Left cardiac atrium (tissue), 4 donors: ENCODE measurements at regions not wholly inside any gene's neighbourhood (a gene's known extent, or its start where the extent isn't known, plus 50 kb on each side); places are given as distances from the start of the nearest gene placed in this dataset.
"Not testable (repeated sequence)": the region's sequence is repeated elsewhere in the genome, so short reads cannot be mapped to it uniquely, and the experiment has no call there.

ENCODE experiments used
- ATAC-seq, 2 donors: fragments of 200-7000 bp; cut with Tn5 transposase; one replicate each; pipeline ENCODE4 v1.9.1; 2020; ENCODE audit warnings: mild to moderate bottlenecking in 2 of 2, moderate library complexity in 2 of 2
- DNase-seq: peaks from one replicate; pipeline ENCODE4 v3.0.0-alpha.2; 2020
- intact Hi-C, 2 donors: fragments of 100-400 bp; cut with DNase I; formaldehyde crosslinking; loops; one replicate each; pipeline versions ENCODE4 v1.14.1 to v1.15.1; 2022 to 2023
- donor health status: DM: no; HTN: yes; CAD: no.
- donor health status: DM: no; HTN: yes; CAD: no; lungs with severe emphysema.
- donor health status: DM: yes; HTN: yes; CAD: no.
- donor health status: Dilated cardiomyopathy.

- DNase-seq (no peak), ATAC-seq (no peak)
- intact Hi-C loops = no loop called here
These were observed 192.4 kb upstream of the RPL34 start for GRCh38 chr4:108427946-108428485.

- ATAC-seq = no peak
- intact Hi-C loops = no loop called here
- DNase-seq = no peak
These were observed 193.9 kb upstream of the RPL34 start for GRCh38 chr4:108426493-108426892.

- DNase-seq (no peak), ATAC-seq (no peak)
- intact Hi-C loops = no loop called here
These were observed 194.4 kb upstream of the RPL34 start for GRCh38 chr4:108425988-108426387.

- no peak for ATAC-seq
These were observed 202.5 kb upstream of the RPL34 start for GRCh38 chr4:108417923-108418322.

GRCh38 chr4:108416831-108417230 lies 203.5 kb upstream of the RPL34 start:
- intact Hi-C loops = no loop called here
- DNase-seq (no peak), ATAC-seq (no peak)

More at GRCh38 chr4:108417923-108418322, 202.5 kb upstream of the RPL34 start:
- intact Hi-C loops = no loop called here
- DNase-seq = no peak

- DNase-seq (no peak), ATAC-seq (no peak)
- intact Hi-C loops = no loop called here
These were observed 205.0 kb upstream of the RPL34 start for GRCh38 chr4:108415389-108415788.

GRCh38 chr4:108411836-108412235 lies 208.5 kb upstream of the RPL34 start:
- no peak for DNase-seq
- ATAC-seq = no peak
- intact Hi-C loops = no loop called here

GRCh38 chr4:108409691-108410090 lies 210.7 kb upstream of the RPL34 start:
- intact Hi-C loops, ATAC-seq, DNase-seq: not testable (repeated sequence)

- intact Hi-C loops = no loop called here
- ATAC-seq = no peak
- no peak for DNase-seq
These were observed 214.8 kb upstream of the RPL34 start for GRCh38 chr4:108405586-108405985.

GRCh38 chr4:108400309-108400708 lies 220.1 kb upstream of the RPL34 start:
- ATAC-seq (no peak), DNase-seq (no peak)
- intact Hi-C loops = no loop called here

- DNase-seq = no peak
- intact Hi-C loops = no loop called here
- ATAC-seq = no peak
These were observed 220.6 kb upstream of the RPL34 start for GRCh38 chr4:108399610-108400265.

GRCh38 chr4:108398836-108399235 lies 221.5 kb upstream of the RPL34 start:
- ATAC-seq (no peak), DNase-seq (no peak)
- intact Hi-C loops = no loop called here

GRCh38 chr4:108398316-108398715 lies 222.1 kb upstream of the RPL34 start:
- DNase-seq = no peak
- no peak for ATAC-seq
- intact Hi-C loops = no loop called here

- intact Hi-C loops = no loop called here
- ATAC-seq (no peak), DNase-seq (no peak)
These were observed 222.5 kb upstream of the RPL34 start for GRCh38 chr4:108397850-108398249.

- no peak for DNase-seq
- ATAC-seq = no peak
- intact Hi-C loops = no loop called here
These were observed 223.4 kb upstream of the RPL34 start for GRCh38 chr4:108396900-108397497.

GRCh38 chr4:108395786-108396185 lies 224.6 kb upstream of the RPL34 start:
- intact Hi-C loops = no loop called here
- ATAC-seq (no peak), DNase-seq (no peak)

- DNase-seq = no peak
- ATAC-seq = no peak
- intact Hi-C loops = no loop called here
These were observed 225.2 kb upstream of the LEF1 start for GRCh38 chr4:108393890-108394472.

- DNase-seq = no peak
- no peak for ATAC-seq
- intact Hi-C loops = no loop called here
These were observed 223.1 kb upstream of the LEF1 start for GRCh38 chr4:108391701-108392455.

GRCh38 chr4:108385076-108385475 lies 216.3 kb upstream of the LEF1 start:
- intact Hi-C loops = no loop called here
- ATAC-seq = no peak
- no peak for DNase-seq

GRCh38 chr4:108384544-108384943 lies 215.8 kb upstream of the LEF1 start:
- no peak for DNase-seq
- intact Hi-C loops = no loop called here
- no peak for ATAC-seq
